GM10248 (cell line): ENCODE measurements at regions not wholly inside any gene's neighbourhood (a gene's known extent, or its start where the extent isn't known, plus 50 kb on each side); places are given as distances from the start of the nearest gene placed in this dataset.

Experiments used
- CTCF ChIA-PET: fragments of 300-600 bp; sonication (Branson Sonifier 250); formaldehyde crosslinking; extraction: SDS; loops from one replicate; lab custom pipeline; 2021; ENCODE audit warnings: antibody characterized with exemption; lab: Yijun Ruan, JAX
- POLR2A ChIA-PET: fragments of 350-650 bp; sonication (Branson Sonifier 250); formaldehyde crosslinking; extraction: SDS; loops from one replicate; lab custom pipeline; 2020; ENCODE audit warnings: antibody characterized with exemption; lab: Yijun Ruan, JAX
- DNase-seq: peaks from one replicate; pipeline ENCODE4 v3.0.0; 2012; ENCODE audit errors: extremely low spot score
- CTCF ChIP-seq: IDR thresholded peaks from 2 replicates; pipeline ENCODE4 v1.5.1; 2012; ENCODE audit warnings: mild to moderate bottlenecking, low read depth; ENCODE audit errors: extremely low read depth, missing control alignments, control extremely low read depth

GRCh38 chr2:109683452-109683851, 69.3 kb downstream of the SOWAHC start:
- no peak for DNase-seq
- ChIA-PET POLR2A (no interaction called here), CTCF (no interaction called here)
- TF ChIP-seq CTCF: no peak

- POLR2A ChIA-PET: no interaction called here
- TF ChIP-seq CTCF: no peak
- CTCF ChIA-PET: no interaction called here
- no peak for DNase-seq
These were observed 71.3 kb downstream of the SOWAHC start for GRCh38 chr2:109685453-109685852.

GRCh38 chr2:109686921-109687320, 72.8 kb downstream of the SOWAHC start:
- POLR2A ChIA-PET: no interaction called here
- no peak for DNase-seq
- CTCF ChIA-PET: interaction anchor here (0.6 to 1.4 kb wide), 2 partner anchors 12 to 48 kb away, joined by 3 to 4 read pairs; no protein-coding TSS in a partner anchor
- TF ChIP-seq CTCF: no peak

- ChIA-PET CTCF (no interaction called here), POLR2A (no interaction called here)
- DNase-seq: no peak
- no peak for TF ChIP-seq CTCF
These were observed 75.2 kb downstream of the SOWAHC start for GRCh38 chr2:109689182-109689930.

GRCh38 chr2:109689973-109690372, 75.8 kb downstream of the SOWAHC start:
- no peak for TF ChIP-seq CTCF
- ChIA-PET CTCF (interaction anchor here (1.2 kb wide), 1 partner anchor 13 kb away, joined by 3 read pairs; no protein-coding TSS in a partner anchor), POLR2A (no interaction called here)
- no peak for DNase-seq

GRCh38 chr2:109690457-109690821, 76.3 kb downstream of the SOWAHC start:
- no peak for TF ChIP-seq CTCF
- ChIA-PET POLR2A (no interaction called here), CTCF (interaction anchor here (1.2 kb wide), 1 partner anchor 13 kb away, joined by 3 read pairs; no protein-coding TSS in a partner anchor)
- DNase-seq: no peak
